Progenitor cell of endocrine pancreas (in vitro differentiated cells): ENCODE measurements at regions not wholly inside any gene's neighbourhood (a gene's known extent, or its start where the extent isn't known, plus 50 kb on each side); places are given as distances from the start of the nearest gene placed in this dataset.

Experiments
- DNase-seq: peaks from one replicate; pipeline ENCODE4 v3.0.0; 2021; ENCODE audit warnings: low spot score; ENCODE audit not compliant: unreplicated experiment
- H3K27ac Mint-ChIP-seq: 2 replicates; pipeline ENCODE4 v1.8.0; 2021; ENCODE audit warnings: mild to moderate bottlenecking, moderate library complexity, mixed read lengths
- H3K27me3 Mint-ChIP-seq: 2 replicates; pipeline ENCODE4 v1.8.0; 2021; ENCODE audit warnings: mixed read lengths
- H3K36me3 Mint-ChIP-seq: 2 replicates; pipeline ENCODE4 v1.8.0; 2022; ENCODE audit warnings: mixed read lengths; ENCODE audit not compliant: insufficient read depth
- H3K4me1 Mint-ChIP-seq: 2 replicates; pipeline ENCODE4 v1.8.0; 2021; ENCODE audit warnings: low read depth, mixed read lengths
- H3K4me3 Mint-ChIP-seq: 2 replicates; pipeline ENCODE4 v1.8.0; 2021; ENCODE audit warnings: low read depth, mild to moderate bottlenecking, moderate library complexity, mixed read lengths
- H3K9me3 Mint-ChIP-seq: 2 replicates; pipeline ENCODE4 v1.8.0; 2021; ENCODE audit warnings: low read depth, mixed read lengths
- TF ChIP-seq, protein P1 (sequence below): fragments of 200-600 bp; sonication (generic); IDR thresholded peaks from one replicate; pipeline ENCODE4 v1.5.0; 2021; ENCODE audit warnings: antibody characterized with exemption, mild to moderate bottlenecking; ENCODE audit not compliant: unreplicated experiment

DNA sequence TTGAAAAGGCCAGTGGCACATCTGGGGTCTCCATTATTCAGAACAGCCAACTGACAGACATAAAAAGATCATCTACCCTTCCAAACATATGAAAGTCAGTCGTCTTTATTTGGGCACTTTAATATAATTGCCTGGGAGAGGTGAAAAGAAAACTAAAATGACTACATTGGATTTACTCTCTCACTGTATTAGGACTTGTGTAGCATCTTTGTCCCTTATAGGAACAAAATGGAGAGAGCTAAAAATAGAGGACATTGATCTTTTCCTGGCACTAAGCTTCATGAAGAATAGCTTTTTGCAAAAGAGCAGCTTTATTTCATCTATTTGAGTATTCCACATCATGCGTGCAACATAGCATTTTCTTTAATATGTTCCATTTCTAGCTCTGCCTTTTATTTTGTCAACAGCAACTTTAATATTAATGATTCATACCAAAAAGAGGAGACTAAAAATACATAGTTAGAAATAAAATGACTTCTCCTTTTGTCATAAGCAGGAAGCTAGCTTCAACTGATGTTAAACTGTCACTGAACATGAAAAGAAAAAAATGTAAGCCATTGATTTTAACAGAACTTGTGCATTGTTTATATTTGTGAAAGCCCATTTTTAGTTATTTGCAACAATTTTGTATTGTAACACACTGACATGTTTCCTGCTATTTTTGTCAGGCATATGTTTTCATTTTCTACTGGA lies 254.6 kb downstream of the SEC23A start:
- Mint-ChIP-seq H3K4me1 (peaks cover 2% of the 10 kb centered on the region), H3K4me3 (no peak overlapping the region), H3K9me3 (no peaks in the 10 kb centered on the region), H3K36me3 (no peaks in the 10 kb centered on the region), H3K27me3 (peaks cover 60% of the 10 kb centered on the region), H3K27ac (no peak overlapping the region)
- no peak for DNase-seq
- TF ChIP-seq, protein P1, sequence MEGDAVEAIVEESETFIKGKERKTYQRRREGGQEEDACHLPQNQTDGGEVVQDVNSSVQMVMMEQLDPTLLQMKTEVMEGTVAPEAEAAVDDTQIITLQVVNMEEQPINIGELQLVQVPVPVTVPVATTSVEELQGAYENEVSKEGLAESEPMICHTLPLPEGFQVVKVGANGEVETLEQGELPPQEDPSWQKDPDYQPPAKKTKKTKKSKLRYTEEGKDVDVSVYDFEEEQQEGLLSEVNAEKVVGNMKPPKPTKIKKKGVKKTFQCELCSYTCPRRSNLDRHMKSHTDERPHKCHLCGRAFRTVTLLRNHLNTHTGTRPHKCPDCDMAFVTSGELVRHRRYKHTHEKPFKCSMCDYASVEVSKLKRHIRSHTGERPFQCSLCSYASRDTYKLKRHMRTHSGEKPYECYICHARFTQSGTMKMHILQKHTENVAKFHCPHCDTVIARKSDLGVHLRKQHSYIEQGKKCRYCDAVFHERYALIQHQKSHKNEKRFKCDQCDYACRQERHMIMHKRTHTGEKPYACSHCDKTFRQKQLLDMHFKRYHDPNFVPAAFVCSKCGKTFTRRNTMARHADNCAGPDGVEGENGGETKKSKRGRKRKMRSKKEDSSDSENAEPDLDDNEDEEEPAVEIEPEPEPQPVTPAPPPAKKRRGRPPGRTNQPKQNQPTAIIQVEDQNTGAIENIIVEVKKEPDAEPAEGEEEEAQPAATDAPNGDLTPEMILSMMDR = no peak

DNA sequence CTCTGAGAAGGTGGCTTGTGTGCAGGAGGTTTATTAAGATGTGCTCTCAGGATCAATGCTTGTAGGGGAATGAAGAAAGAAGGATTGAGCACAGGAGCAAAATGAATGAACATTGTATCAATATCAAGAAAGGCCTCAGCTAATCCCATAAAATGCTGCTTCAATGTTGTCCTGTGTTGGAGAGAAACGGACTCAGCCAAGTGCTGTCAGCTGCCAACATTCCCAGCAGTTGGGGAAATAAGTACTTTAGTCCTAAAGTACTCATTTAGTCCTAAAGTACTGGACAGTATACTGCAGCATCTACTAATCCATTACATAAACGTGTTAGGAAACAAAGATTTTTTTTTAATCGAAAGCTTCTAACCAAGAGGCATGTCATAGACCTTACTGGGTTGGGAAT lies 255.9 kb downstream of the SEC23A start:
- Mint-ChIP-seq H3K27me3 (peaks cover 51% of the 10 kb centered on the region), H3K4me1 (peaks cover 2% of the 10 kb centered on the region), H3K4me3 (no peak overlapping the region), H3K36me3 (no peaks in the 10 kb centered on the region), H3K27ac (no peak overlapping the region), H3K9me3 (no peaks in the 10 kb centered on the region)
- no peak for DNase-seq
- TF ChIP-seq, protein P1 = no peak

DNA sequence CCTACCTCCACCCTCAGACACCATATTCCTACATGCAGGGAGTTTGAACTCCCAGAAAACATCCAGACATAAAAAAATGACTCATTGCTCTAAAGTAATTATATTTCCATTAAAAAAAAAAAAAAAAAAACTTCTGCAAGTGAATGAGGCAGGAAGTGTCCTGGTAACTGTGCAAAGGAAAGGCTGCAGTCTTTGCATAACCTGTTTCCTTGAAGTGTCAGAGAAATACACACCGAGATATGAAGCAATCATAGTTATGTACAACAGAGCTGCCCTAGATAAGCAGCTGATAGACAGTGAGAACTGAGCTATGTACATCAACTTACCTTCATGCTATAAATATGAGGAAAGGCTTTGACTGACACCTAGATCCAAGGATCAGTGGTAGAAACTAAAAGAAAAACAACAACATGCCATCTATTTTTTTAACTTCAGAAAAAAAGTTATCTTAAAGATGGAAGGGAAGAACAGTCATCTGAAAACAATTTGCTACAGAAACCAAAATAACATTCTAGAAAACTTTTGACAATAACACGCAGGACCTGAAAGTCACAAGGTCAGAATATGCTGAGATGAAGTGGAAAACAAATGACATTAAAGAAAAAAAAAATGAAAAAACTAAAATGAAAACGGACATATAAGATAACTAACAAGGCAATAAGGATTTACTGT lies 263.2 kb downstream of the SEC23A start:
- Mint-ChIP-seq H3K9me3 (no peaks in the 10 kb centered on the region), H3K27me3 (peaks cover 30% of the 10 kb centered on the region), H3K4me1 (peaks cover 15% of the 10 kb centered on the region), H3K4me3 (no peak overlapping the region), H3K27ac (no peak overlapping the region), H3K36me3 (no peaks in the 10 kb centered on the region)
- TF ChIP-seq, protein P1 = no peak
- no peak for DNase-seq

DNA sequence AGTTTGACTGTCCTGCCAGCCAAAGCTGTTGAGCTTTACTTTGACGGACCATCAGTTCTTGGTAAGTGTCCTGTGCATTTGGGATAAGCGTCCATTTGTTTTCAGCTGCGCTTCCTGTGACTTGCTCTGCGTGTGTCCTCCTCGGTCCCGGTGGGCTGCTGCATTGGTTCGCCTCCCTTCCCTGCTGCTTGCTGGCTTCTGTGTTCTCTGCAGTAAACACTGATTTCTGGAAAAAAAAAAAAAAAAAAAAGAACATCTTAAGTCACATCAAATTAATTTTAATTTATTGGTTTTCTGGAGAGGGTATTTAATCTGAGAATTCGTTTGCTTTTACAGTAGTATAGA lies 264.1 kb downstream of the SEC23A start:
- Mint-ChIP-seq H3K4me1 (peaks cover 15% of the 10 kb centered on the region), H3K36me3 (no peaks in the 10 kb centered on the region), H3K9me3 (no peaks in the 10 kb centered on the region), H3K27me3 (peaks cover 30% of the 10 kb centered on the region), H3K4me3 (no peak overlapping the region), H3K27ac (no peak overlapping the region)
- TF ChIP-seq, protein P1 = no peak
- no peak for DNase-seq

DNA sequence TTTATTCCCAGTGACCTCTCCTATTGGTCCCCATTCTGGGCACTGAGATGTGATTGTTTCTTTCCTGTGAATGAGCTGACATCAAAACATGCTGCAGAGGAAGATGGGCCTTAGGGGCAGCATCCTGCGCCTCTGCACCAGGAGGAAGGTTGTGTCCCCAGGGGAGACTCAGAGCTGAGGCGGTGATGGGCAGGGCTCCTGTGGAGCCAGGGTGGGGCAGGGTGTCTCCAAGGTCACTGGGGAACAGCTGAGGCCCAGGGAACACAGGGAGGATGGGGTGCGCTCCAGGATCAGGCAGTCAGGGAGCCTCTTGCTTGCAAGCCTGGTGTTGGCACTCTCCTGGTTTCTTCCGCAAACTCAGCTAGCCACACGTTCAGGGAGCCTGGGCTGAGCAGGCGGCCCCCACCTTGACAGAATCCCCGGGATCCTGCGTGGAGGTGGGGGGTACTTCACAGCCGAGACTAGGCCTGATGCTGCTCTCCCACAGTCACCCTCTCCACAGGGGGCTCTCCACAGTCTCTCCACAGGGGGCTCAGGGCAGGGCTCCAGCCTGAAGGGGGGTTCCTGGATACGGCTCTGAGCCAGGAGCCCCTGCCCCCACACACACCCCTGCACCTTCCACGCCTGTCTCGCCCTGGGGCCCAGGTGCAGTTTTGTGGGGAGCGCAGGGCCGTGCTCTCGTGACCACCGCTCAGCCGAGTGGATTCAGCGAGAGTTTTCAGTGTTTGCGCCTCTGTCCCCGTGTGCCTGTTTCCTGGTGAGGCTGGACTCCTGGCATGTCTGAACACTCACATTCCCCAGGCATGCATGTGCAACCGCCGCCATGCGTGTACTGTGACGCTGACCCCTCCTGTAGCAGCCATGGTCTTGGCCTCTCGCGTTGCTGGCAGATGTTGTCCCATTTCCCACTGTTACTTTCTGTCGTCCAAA lies 264.7 kb downstream of the SEC23A start:
- DNase-seq = no peak
- Mint-ChIP-seq H3K4me3 (no peak overlapping the region), H3K4me1 (peaks cover 15% of the 10 kb centered on the region), H3K27me3 (peaks cover 31% of the 10 kb centered on the region), H3K27ac (no peak overlapping the region), H3K9me3 (no peaks in the 10 kb centered on the region), H3K36me3 (no peaks in the 10 kb centered on the region)
- TF ChIP-seq, protein P1 = no peak
